ENCODE measurements at regions not wholly inside any gene's neighbourhood (a gene's known extent, or its start where the extent isn't known, plus 50 kb on each side); places are given as distances from the start of the nearest gene placed in this dataset.

GRCh38 chrX:734362-734761, 103.8 kb downstream of the SHOX start:
- TF ChIP-seq POLR2A (IDR thresholded peaks at IDR 0.05) (no peak), EP300 (IDR thresholded peaks at IDR 0.05; ENCODE audit: low read depth) (no peak)
